ENCODE measurements at regions not wholly inside any gene's neighbourhood (a gene's known extent, or its start where the extent isn't known, plus 50 kb on each side); places are given as distances from the start of the nearest gene placed in this dataset.
"Not testable (repeated sequence)": the region's sequence is repeated elsewhere in the genome, so short reads cannot be mapped to it uniquely, and the experiment has no call there.

DNA sequence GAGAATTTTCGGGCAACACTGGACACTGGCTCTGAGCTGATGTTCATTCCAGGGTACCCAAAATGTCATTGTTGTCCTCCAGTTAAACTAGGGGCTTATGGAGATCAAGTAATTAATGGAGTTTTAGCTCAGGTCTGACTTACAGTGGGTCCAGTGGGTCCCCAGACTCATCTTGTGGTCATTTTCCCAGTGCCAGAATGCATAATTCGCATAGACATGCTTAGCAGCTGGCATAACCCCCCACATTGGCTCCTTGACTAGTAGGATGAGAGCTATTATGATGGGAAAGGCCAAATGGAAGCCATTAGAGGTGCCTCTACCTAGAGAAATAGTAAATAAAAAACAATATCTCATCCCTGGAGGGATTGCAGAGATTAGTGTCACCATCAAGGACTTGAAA, 818.9 kb downstream of the TMTC2 start:
- no peak for DNase-seq (ENCODE audit: low spot score in 2 of 2)
- Mint-ChIP-seq H3K27ac (no peak overlapping the region), H3K9me3 (no peaks in the 10 kb centered on the region), H3K4me1 (no peaks in the 10 kb centered on the region), H3K36me3 (no peaks in the 10 kb centered on the region), H3K4me3 (no peak overlapping the region)
- no peak for ATAC-seq

DNA sequence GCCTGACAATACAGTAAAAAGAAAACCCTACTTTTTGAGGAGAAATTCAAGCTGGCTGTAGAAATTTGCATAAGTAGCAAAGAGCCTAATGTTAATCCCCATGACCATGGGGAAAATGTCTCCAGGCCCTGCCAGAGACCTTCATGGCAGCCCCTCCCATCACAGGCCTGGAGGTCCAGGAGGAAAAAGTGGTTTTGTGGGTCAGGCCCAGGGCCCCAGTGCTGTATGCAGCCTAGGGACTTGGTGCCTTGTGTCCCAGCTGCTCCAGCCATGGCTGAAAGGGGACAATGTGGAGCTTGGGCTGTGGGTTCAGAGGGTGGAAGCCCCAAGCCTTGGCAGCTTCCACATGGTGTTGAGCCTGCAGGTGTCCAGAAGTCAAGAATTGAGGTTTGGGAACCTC, 813.2 kb downstream of the TMTC2 start:
- not testable (repeated sequence) for H3K27ac Mint-ChIP-seq; ATAC-seq; DNase-seq (ENCODE audit: low spot score in 2 of 2); H3K4me3 Mint-ChIP-seq; H3K4me1 Mint-ChIP-seq; H3K9me3 Mint-ChIP-seq; H3K36me3 Mint-ChIP-seq

- DNase-seq (ENCODE audit: low spot score in 2 of 2): no peak
- no peaks in the 10 kb centered on the region for H3K36me3 Mint-ChIP-seq
- no peak overlapping the region for H3K4me3 Mint-ChIP-seq
- no peak overlapping the region for H3K27ac Mint-ChIP-seq
- H3K4me1 Mint-ChIP-seq: no peaks in the 10 kb centered on the region
- H3K9me3 Mint-ChIP-seq: peaks cover 3% of the 10 kb centered on the region
- no peak for ATAC-seq
Observed at GRCh38 chr12:83477696-83478095, 791.0 kb downstream of the TMTC2 start.

DNA sequence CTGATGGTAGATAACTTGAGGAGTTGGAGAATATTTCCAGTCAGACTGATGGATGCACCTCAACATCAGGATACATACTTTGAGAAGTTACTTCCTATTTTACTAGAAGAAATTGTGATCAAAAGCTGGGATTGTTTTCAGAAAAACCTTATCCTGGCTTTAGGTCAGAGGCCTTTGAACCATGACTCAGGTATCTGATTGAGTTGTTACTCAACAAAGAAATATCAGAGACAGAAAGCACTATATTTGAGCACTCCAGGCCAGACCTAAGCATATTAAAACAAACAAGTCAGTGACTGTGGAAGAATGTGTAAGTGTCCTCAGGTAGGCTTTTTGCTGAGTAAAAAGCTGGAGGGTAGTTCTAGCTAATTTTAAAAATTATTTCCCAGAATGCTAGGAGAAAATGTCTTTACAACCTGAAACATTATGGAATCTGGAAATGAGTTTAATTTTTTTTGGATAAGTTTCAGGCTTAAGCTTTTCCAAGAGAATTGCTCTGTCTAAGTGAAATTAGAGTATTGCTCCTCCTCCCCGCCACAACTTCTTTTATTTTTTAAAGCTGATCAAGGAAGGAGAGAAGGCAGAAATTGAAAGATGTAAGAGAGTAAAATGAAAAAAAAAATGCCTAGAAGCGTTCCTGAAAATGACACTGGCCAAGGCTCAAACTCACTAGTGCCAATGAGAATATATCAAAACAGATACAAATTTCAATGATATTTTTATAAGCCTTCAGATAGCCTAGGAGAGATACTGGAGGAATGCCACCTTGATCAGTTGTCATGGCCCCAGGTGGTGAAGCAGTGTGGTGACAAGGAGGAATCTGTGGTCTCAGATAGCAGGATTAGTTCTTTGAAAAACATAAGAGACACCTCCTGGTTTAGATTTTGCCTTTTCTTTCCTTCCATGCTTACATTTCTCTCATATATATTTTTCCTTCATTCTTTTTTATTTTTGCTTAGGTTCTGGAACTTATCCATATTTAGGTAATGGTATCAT, 790.3 kb downstream of the TMTC2 start:
- Mint-ChIP-seq H3K36me3 (no peaks in the 10 kb centered on the region), H3K27ac (no peak overlapping the region)
- ATAC-seq: no peak

DNA sequence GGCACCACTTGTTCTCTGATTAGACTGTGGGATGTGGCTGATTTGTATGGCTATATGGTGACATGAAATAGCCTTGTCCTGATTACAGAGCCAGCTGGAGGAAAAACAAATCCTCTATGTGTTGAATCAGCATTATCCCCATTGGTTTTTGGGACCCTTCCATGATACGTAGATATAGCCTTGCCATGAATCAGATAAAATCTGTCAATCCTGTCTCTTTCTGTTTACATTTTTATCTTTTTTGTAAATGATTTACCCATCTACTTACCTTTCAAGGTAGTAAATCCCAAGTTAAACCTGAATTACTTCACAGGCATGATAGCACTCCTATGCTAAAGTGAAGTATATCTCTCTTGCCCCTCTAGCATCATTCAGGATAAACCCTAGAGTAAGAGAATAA, 789.3 kb downstream of the TMTC2 start:
- Mint-ChIP-seq H3K27ac (no peak overlapping the region), H3K9me3 (peaks cover 3% of the 10 kb centered on the region), H3K36me3 (no peaks in the 10 kb centered on the region), H3K4me1 (no peaks in the 10 kb centered on the region), H3K4me3 (no peak overlapping the region)
- ATAC-seq (no peak), DNase-seq (ENCODE audit: low spot score in 2 of 2) (no peak)

More for the DNA sequence above, 790.3 kb downstream of the TMTC2 start:
- no peak for DNase-seq (ENCODE audit: low spot score in 2 of 2)
- no peaks in the 10 kb centered on the region for H3K4me1 Mint-ChIP-seq
- no peak overlapping the region for H3K4me3 Mint-ChIP-seq
- peaks cover 3% of the 10 kb centered on the region for H3K9me3 Mint-ChIP-seq

GRCh38 chr12:83474369-83474768, 787.7 kb downstream of the TMTC2 start:
- Mint-ChIP-seq H3K4me1 (no peaks in the 10 kb centered on the region), H3K36me3 (no peaks in the 10 kb centered on the region), H3K9me3 (peaks cover 3% of the 10 kb centered on the region), H3K27ac (no peak overlapping the region), H3K4me3 (no peak overlapping the region)
- no peak for DNase-seq (ENCODE audit: low spot score in 2 of 2)
- ATAC-seq: no peak

DNA sequence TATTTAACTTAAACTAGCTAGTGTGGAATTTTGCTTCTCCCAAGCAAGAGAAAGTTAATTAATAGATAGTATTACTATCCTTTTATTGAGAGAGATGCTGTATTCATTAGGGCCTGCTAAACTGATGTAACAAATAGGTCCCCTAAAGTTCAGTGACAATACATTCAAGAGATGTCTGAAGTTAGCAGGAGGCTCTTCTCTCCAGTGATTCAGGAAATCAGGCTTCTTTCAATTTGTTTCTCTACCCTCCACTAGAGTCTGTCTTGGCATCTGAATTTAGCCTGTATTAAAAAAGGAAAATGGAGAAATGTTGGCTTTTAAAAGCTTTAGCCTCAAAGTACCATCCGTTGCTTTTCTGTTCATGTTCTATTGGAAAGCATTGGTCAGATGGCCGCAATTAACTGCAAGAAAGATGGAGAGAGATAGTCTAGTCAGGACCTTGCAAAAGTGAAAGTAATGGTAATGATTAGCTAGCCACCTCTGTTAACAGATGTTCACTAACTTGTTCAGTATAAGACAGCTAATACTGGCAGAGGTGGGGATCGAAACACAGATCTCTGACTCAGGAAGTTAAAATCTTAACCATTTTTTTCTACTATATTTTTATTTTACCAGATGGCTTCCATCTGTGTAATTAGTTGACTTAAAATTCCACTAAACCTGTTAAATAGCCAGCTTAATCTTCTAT, 786.8 kb downstream of the TMTC2 start:
- H3K27ac Mint-ChIP-seq: no peak overlapping the region
- peaks cover 3% of the 10 kb centered on the region for H3K9me3 Mint-ChIP-seq
- no peaks in the 10 kb centered on the region for H3K4me1 Mint-ChIP-seq
- ATAC-seq: no peak
- H3K36me3 Mint-ChIP-seq: no peaks in the 10 kb centered on the region
- H3K4me3 Mint-ChIP-seq: no peak overlapping the region
- no peak for DNase-seq (ENCODE audit: low spot score in 2 of 2)

DNA sequence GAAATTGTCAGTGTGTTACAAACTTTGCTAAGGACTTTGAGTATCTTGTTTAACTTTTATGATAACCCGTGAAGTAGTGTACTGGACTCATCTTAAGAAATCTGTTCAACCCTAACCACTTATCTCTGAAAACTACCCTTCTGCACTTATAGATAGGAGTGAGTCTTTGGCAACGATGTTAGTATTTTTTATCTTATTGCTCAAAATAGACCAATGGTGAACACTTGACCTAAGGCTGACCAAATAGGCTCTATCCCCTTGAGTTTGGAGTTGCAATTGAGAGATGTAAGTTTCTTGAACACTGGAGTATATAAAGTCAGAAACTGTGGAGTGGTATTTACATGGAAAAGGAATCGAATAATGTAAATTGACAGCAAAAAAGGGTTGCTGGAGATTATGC, 786.1 kb downstream of the TMTC2 start:
- Mint-ChIP-seq H3K27ac (no peak overlapping the region), H3K4me3 (no peak overlapping the region), H3K4me1 (no peaks in the 10 kb centered on the region), H3K36me3 (no peaks in the 10 kb centered on the region), H3K9me3 (peaks cover 3% of the 10 kb centered on the region)
- no peak for DNase-seq (ENCODE audit: low spot score in 2 of 2)
- ATAC-seq: no peak

DNA sequence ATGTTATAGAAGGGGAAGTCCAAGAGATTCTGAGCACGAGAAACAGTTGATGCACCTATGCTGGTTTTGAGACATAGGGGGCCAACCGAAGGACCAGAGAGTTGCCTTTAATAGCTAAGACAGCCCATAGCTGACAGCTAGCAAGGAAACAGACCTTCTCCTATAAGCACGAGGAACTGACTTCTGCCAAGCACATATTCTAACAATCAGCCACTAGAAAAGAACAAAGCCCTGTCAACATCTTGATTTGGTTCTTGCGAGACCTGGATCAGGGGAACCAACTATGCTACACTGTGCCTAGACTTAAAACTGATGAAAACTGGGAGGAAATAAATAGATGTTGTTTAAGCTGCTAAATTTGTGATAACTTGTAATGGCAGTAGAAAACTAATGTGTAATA, 785.6 kb downstream of the TMTC2 start:
- Mint-ChIP-seq H3K36me3 (no peaks in the 10 kb centered on the region), H3K4me1 (no peaks in the 10 kb centered on the region), H3K4me3 (no peak overlapping the region), H3K9me3 (peaks cover 3% of the 10 kb centered on the region), H3K27ac (no peak overlapping the region)
- ATAC-seq (no peak), DNase-seq (ENCODE audit: low spot score in 2 of 2) (no peak)

GRCh38 chr12:83471341-83471740, 784.6 kb downstream of the TMTC2 start:
- no peak for ATAC-seq
- DNase-seq (ENCODE audit: low spot score in 2 of 2): no peak
- Mint-ChIP-seq H3K4me3 (no peak overlapping the region), H3K36me3 (no peaks in the 10 kb centered on the region), H3K4me1 (no peaks in the 10 kb centered on the region), H3K9me3 (peaks cover 3% of the 10 kb centered on the region), H3K27ac (no peak overlapping the region)

GRCh38 chr12:83470749-83471148, 784.0 kb downstream of the TMTC2 start:
- DNase-seq (ENCODE audit: low spot score in 2 of 2) (no peak), ATAC-seq (no peak)
- H3K4me3 Mint-ChIP-seq: no peak overlapping the region
- peaks cover 3% of the 10 kb centered on the region for H3K9me3 Mint-ChIP-seq
- no peak overlapping the region for H3K27ac Mint-ChIP-seq
- no peaks in the 10 kb centered on the region for H3K36me3 Mint-ChIP-seq
- no peaks in the 10 kb centered on the region for H3K4me1 Mint-ChIP-seq

GRCh38 chr12:83468988-83469908, 782.5 kb downstream of the TMTC2 start:
- H3K27ac Mint-ChIP-seq: no peak overlapping the region
- H3K4me3 Mint-ChIP-seq: no peak overlapping the region
- H3K9me3 Mint-ChIP-seq: peaks cover 3% of the 10 kb centered on the region
- no peaks in the 10 kb centered on the region for H3K36me3 Mint-ChIP-seq
- ATAC-seq (no peak), DNase-seq (ENCODE audit: low spot score in 2 of 2) (no peak)
- no peaks in the 10 kb centered on the region for H3K4me1 Mint-ChIP-seq

DNA sequence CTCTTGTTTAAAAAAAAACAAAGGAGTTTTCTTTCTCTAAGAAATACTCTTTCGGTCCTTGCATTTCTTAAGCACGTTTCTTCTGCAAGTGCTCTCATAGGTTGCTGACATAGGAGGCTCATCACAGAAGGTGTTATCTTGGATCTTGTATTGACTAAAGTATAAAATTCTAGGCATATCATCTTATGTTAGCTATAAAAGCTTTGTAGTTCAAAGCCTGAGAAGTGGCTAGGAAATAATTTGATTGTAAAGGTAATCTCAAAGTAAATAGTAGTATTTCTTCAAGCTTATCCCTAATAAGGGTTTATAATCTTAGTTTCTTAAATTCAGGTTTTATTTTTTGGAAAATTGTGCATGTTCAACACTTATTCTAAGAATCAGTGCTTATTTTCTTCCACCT, 778.9 kb downstream of the TMTC2 start:
- H3K4me3 Mint-ChIP-seq: no peak overlapping the region
- no peak overlapping the region for H3K27ac Mint-ChIP-seq
- H3K4me1 Mint-ChIP-seq: no peaks in the 10 kb centered on the region
- no peak for ATAC-seq
- H3K36me3 Mint-ChIP-seq: no peaks in the 10 kb centered on the region
- no peak for DNase-seq (ENCODE audit: low spot score in 2 of 2)
- H3K9me3 Mint-ChIP-seq: peaks cover 6% of the 10 kb centered on the region

- Mint-ChIP-seq H3K4me3 (no peak overlapping the region), H3K9me3 (peaks cover 8% of the 10 kb centered on the region), H3K36me3 (no peaks in the 10 kb centered on the region), H3K27ac (no peak overlapping the region), H3K4me1 (no peaks in the 10 kb centered on the region)
- ATAC-seq (no peak), DNase-seq (ENCODE audit: low spot score in 2 of 2) (no peak)
Observed at GRCh38 chr12:83462419-83462818, 775.7 kb downstream of the TMTC2 start.

GRCh38 chr12:83461336-83461935, 774.7 kb downstream of the TMTC2 start:
- H3K9me3 Mint-ChIP-seq: peaks cover 8% of the 10 kb centered on the region
- no peaks in the 10 kb centered on the region for H3K36me3 Mint-ChIP-seq
- no peak overlapping the region for H3K27ac Mint-ChIP-seq
- no peak overlapping the region for H3K4me3 Mint-ChIP-seq
- DNase-seq (ENCODE audit: low spot score in 2 of 2) (no peak), ATAC-seq (no peak)
- no peaks in the 10 kb centered on the region for H3K4me1 Mint-ChIP-seq

All from stimulated activated effector memory CD8-positive, alpha-beta T cell treated with anti-CD3 and anti-CD28 coated beads, Interleukin-12 subunit alpha, Interleukin-12 subunit beta, amount 100 ng/mL, for 72 hours (primary cell).